NCI-H2227 treated with DMSO at 0.1 percent for 48 hours (cell line): ENCODE measurements at regions not wholly inside any gene's neighbourhood (a gene's known extent, or its start where the extent isn't known, plus 50 kb on each side); places are given as distances from the start of the nearest gene placed in this dataset.
"Not testable (repeated sequence)": the region's sequence is repeated elsewhere in the genome, so short reads cannot be mapped to it uniquely, and the experiment has no call there.

Source experiments
- DNase-seq: peaks from one replicate; lab custom pipeline; 2025; lab: John Stamatoyannopoulos, UW

- DNase-seq, result no peak
These were observed 323.7 kb upstream of the FAM78B start for GRCh38 chr1:166490437-166490991.

GRCh38 chr1:166493765-166494164 lies 327.0 kb upstream of the FAM78B start:
- not testable (repeated sequence) for DNase-seq

- DNase-seq, result no peak
These were observed 331.9 kb upstream of the POGK start for GRCh38 chr1:166507347-166507746.

- DNase-seq, result no peak
These were observed 327.5 kb upstream of the POGK start for GRCh38 chr1:166511761-166512160.

- no peak for DNase-seq
These were observed 325.2 kb upstream of the POGK start for GRCh38 chr1:166514067-166514466.

- DNase-seq, result no peak
These were observed 311.5 kb upstream of the POGK start for GRCh38 chr1:166527752-166528151.

- DNase-seq, result no peak
These were observed 300.6 kb upstream of the POGK start for GRCh38 chr1:166538646-166539045.

GRCh38 chr1:166544036-166544435 lies 295.2 kb upstream of the POGK start:
- DNase-seq, result no peak

- DNase-seq, result no peak
These were observed 294.7 kb upstream of the POGK start for GRCh38 chr1:166544561-166544960.

GRCh38 chr1:166552706-166553105 lies 286.6 kb upstream of the POGK start:
- DNase-seq, result no peak

GRCh38 chr1:166570954-166571353 lies 268.3 kb upstream of the POGK start:
- no peak for DNase-seq

GRCh38 chr1:166573199-166573598 lies 266.1 kb upstream of the POGK start:
- DNase-seq, result no peak

GRCh38 chr1:166579557-166580501 lies 259.4 kb upstream of the POGK start:
- DNase-seq, result no peak

- DNase-seq, result peak; percentile 75
These were observed 250.5 kb upstream of the POGK start for GRCh38 chr1:166588741-166589140.

GRCh38 chr1:166590161-166590560 lies 249.1 kb upstream of the POGK start:
- DNase-seq, result no peak

- no peak for DNase-seq
These were observed 244.6 kb upstream of the POGK start for GRCh38 chr1:166594646-166595045.

GRCh38 chr1:166597516-166597915 lies 241.8 kb upstream of the POGK start:
- no peak for DNase-seq

- no peak for DNase-seq
These were observed 238.7 kb upstream of the POGK start for GRCh38 chr1:166600574-166600973.

GRCh38 chr1:166601650-166602278 lies 237.5 kb upstream of the POGK start:
- no peak for DNase-seq

GRCh38 chr1:166602801-166603200 lies 236.5 kb upstream of the POGK start:
- not testable (repeated sequence) for DNase-seq

- no peak for DNase-seq
These were observed 236.0 kb upstream of the POGK start for GRCh38 chr1:166603296-166603695.

GRCh38 chr1:166605137-166605536 lies 234.1 kb upstream of the POGK start:
- no peak for DNase-seq

- DNase-seq, result no peak
These were observed 226.4 kb upstream of the POGK start for GRCh38 chr1:166612886-166613285.
